ENCODE measurements at regions not wholly inside any gene's neighbourhood (a gene's known extent, or its start where the extent isn't known, plus 50 kb on each side); places are given as distances from the start of the nearest gene placed in this dataset.

DNA sequence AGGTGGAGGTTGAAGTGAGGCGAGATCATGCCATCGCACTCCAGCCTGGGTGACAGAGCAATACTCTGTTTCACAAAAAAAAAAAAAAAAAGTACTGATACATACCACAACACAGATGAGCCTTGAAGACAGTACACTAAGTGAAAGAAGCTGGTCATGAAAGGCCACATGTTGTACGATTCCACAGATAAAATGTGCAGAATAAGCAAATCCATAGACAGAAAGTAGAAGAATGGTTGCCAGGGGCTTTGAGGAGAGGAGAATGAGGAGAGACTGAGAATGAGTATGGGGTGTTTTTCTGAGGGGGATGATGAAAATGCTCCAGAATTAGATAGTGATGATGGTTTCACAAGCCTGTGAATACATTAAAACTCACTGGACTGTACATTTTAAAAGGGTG is 155.6 kb upstream of the PSMD7 start:
- WGBS = 85% methylated on average over 3 of the region's 3 CpGs
- Histone ChIP-seq H3K27me3 (no peaks in the 10 kb centered on the region), H3K36me3 (no peaks in the 10 kb centered on the region), H3K4me3 (no peak overlapping the region), H3K9me3 (peaks cover 3% of the 10 kb centered on the region), H3K4me1 (no peaks in the 10 kb centered on the region), H3K27ac (no peak overlapping the region)
- no peak for DNase-seq (ENCODE audit: low spot score in 2 of 2)
- no peak for TF ChIP-seq POLR2AphosphoS5 (IDR thresholded peaks at IDR 0.05)
- no peak for TF ChIP-seq POLR2A (IDR thresholded peaks at IDR 0.05)
- TF ChIP-seq EP300 (IDR thresholded peaks at IDR 0.05) = no peak
- TF ChIP-seq CTCF (IDR thresholded peaks at IDR 0.05) = no peak

- no peak for DNase-seq (ENCODE audit: low spot score in 2 of 2)
- 89% methylated on average over 3 of the region's 3 CpGs for WGBS
- H3K27ac ChIP-seq = no peak overlapping the region
- no peak for TF ChIP-seq POLR2A (IDR thresholded peaks at IDR 0.05)
- no peak for TF ChIP-seq EP300 (IDR thresholded peaks at IDR 0.05)
- no peak for TF ChIP-seq CTCF (IDR thresholded peaks at IDR 0.05)
- TF ChIP-seq POLR2AphosphoS5 (IDR thresholded peaks at IDR 0.05) = no peak
- peaks cover 3% of the 10 kb centered on the region for H3K9me3 ChIP-seq
- no peaks in the 10 kb centered on the region for H3K36me3 ChIP-seq
- no peaks in the 10 kb centered on the region for H3K27me3 ChIP-seq
- H3K4me1 ChIP-seq = no peaks in the 10 kb centered on the region
- no peak overlapping the region for H3K4me3 ChIP-seq
Measured at GRCh38 chr16:74140557-74140956, 156.1 kb upstream of the PSMD7 start.

GRCh38 chr16:74123826-74124225 is 172.8 kb upstream of the PSMD7 start:
- Histone ChIP-seq H3K4me1 (no peaks in the 10 kb centered on the region), H3K27ac (no peak overlapping the region), H3K36me3 (no peaks in the 10 kb centered on the region), H3K4me3 (no peak overlapping the region), H3K9me3 (peaks cover 11% of the 10 kb centered on the region), H3K27me3 (no peaks in the 10 kb centered on the region)
- DNase-seq (ENCODE audit: low spot score in 2 of 2) = no peak
- no peak for TF ChIP-seq POLR2AphosphoS5 (IDR thresholded peaks at IDR 0.05)
- no peak for TF ChIP-seq POLR2A (IDR thresholded peaks at IDR 0.05)
- no peak for TF ChIP-seq CTCF (IDR thresholded peaks at IDR 0.05)
- no peak for TF ChIP-seq EP300 (IDR thresholded peaks at IDR 0.05)
- WGBS = 88% methylated on average over 1 of the region's 1 CpG

- peaks cover 2% of the 10 kb centered on the region for H3K27me3 ChIP-seq
- no peak for DNase-seq (ENCODE audit: low spot score in 2 of 2)
- no peak overlapping the region for H3K27ac ChIP-seq
- H3K9me3 ChIP-seq = peaks cover 11% of the 10 kb centered on the region
- H3K36me3 ChIP-seq = no peaks in the 10 kb centered on the region
- no peaks in the 10 kb centered on the region for H3K4me1 ChIP-seq
- TF ChIP-seq EP300 (IDR thresholded peaks at IDR 0.05) (no peak), CTCF (IDR thresholded peaks at IDR 0.05) (no peak), POLR2AphosphoS5 (IDR thresholded peaks at IDR 0.05) (no peak), POLR2A (IDR thresholded peaks at IDR 0.05) (no peak)
- H3K4me3 ChIP-seq = no peak overlapping the region
- WGBS = 81% methylated on average over 4 of the region's 4 CpGs
Measured at GRCh38 chr16:74123195-74123594, 173.4 kb upstream of the PSMD7 start.

- WGBS = 75% methylated on average over 4 of the region's 4 CpGs
- no peak overlapping the region for H3K27ac ChIP-seq
- H3K9me3 ChIP-seq = no peaks in the 10 kb centered on the region
- TF ChIP-seq CTCF (IDR thresholded peaks at IDR 0.05) (no peak), POLR2AphosphoS5 (IDR thresholded peaks at IDR 0.05) (no peak), EP300 (IDR thresholded peaks at IDR 0.05) (no peak), POLR2A (IDR thresholded peaks at IDR 0.05) (no peak)
- no peak for DNase-seq (ENCODE audit: low spot score in 2 of 2)
- H3K27me3 ChIP-seq = peaks cover 2% of the 10 kb centered on the region
- no peak overlapping the region for H3K4me3 ChIP-seq
- no peaks in the 10 kb centered on the region for H3K36me3 ChIP-seq
- no peaks in the 10 kb centered on the region for H3K4me1 ChIP-seq
Measured at GRCh38 chr16:74117798-74118197, 178.8 kb upstream of the PSMD7 start.

All from suprapubic skin (tissue), 4 donors.